IPS DF 4.7 (cell line): ENCODE measurements at regions not wholly inside any gene's neighbourhood (a gene's known extent, or its start where the extent isn't known, plus 50 kb on each side); places are given as distances from the start of the nearest gene placed in this dataset.

Experiments
- DNase-seq: peaks from one replicate; pipeline ENCODE4 v3.0.0-alpha.2; 2013; ENCODE audit warnings: low spot score; ENCODE audit errors: extremely low read depth

DNA sequence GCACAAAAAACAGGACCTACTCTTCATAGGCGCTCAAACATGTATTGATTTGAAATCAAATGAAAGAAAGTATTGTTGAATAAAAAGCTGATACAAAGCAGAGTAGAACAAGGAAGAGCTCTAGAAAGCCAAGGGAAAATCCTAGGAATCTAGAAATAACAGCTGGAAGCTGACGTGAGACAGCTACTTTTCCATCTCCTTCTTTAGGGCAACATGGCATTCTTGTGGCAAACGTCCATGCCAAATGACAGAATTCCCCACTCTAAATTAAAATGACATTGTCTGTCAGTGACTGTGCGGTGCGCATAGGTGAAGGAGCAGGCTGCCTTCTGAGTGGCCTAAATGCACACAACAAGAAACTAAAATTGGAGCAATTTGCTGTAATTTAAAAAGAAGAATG lies 557.4 kb downstream of the SOX11 start:
- DNase-seq = no peak

- no peak for DNase-seq
Observed at GRCh38 chr2:6254441-6254840, 562.3 kb downstream of the SOX11 start.

- no peak for DNase-seq
Observed at GRCh38 chr2:6264198-6264597, 572.0 kb downstream of the SOX11 start.

DNA sequence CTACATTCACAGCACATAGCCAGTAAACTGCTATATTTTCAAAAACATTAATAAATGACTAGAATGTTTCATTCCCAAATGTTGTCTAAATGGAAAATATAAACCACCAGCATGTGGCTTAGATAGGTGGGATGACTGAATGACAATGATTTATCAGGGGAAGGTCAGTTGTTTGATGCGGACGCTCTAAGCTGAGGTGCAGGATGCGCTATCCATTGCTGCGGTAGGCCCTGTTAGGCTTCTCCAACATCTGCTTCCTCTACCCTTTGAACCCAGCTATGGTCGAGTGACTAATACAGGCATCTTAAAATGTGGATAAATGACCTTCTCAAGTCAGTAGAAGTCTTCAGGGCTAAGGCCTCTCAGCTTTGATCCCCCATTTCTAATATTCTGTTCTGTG lies 584.2 kb downstream of the CMPK2 start:
- DNase-seq = no peak

GRCh38 chr2:6283259-6283658 lies 582.4 kb downstream of the CMPK2 start:
- no peak for DNase-seq

GRCh38 chr2:6287406-6287805 lies 578.3 kb downstream of the CMPK2 start:
- DNase-seq = no peak

DNA sequence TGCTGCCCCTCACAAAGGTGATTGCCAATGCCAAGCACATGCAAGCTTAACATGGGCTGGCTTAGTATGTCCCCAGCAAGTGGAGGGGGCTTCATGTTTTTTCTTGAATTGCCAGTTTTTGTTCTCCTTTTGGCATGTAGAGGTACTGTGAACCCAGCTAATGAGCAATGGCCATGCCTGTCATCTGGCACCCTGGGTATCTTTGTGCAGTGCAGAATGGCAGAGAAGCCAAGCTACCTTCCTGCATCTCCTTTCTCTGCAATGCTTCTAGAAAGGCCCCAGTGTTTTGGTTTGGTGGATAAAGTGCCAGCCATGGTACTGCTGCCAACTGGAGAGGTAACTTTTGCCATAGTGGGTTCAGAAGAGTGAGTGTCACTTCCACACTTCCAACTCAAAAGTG lies 576.9 kb downstream of the CMPK2 start:
- DNase-seq = no peak

DNA sequence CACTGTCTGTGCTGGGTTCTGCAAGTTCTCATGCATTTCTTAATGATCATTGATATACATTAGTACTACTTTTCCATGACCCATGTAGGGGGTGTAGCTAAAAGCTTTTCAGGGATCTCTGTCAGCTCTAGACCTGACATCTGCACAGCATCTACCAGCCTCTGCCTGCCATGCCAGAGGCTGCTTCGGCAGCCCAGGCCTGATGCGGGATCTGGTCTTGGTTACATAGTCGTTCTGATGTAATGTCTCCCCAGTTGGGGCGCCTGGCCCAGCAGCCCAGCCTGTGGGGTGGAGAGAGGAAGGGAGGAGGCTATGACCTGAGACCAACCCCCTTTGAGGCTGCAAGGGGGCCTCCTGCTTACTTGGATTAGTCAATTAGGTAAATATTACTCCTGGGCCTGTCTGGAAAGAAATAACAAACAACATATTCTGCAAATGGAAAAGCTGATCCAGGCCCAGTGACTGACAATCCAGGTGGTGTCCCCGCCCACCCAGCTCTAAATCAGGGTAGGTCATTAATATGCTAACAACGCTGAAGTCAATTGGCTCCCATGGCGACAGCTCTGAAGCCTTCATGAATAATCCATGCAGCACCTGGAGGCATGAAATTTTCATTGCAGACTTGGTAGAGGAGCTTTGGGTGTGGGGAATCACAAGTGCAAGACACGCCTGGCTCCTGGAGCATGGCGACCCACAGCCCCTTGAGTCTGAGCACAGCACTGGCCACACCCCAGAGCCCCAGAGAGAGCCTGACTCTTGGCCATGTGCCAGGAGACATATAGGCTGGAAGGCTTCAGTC lies 575.3 kb downstream of the CMPK2 start:
- DNase-seq = no peak

GRCh38 chr2:6294791-6295190 lies 570.9 kb downstream of the CMPK2 start:
- no peak for DNase-seq

GRCh38 chr2:6297238-6297637 lies 568.5 kb downstream of the CMPK2 start:
- no peak for DNase-seq

DNA sequence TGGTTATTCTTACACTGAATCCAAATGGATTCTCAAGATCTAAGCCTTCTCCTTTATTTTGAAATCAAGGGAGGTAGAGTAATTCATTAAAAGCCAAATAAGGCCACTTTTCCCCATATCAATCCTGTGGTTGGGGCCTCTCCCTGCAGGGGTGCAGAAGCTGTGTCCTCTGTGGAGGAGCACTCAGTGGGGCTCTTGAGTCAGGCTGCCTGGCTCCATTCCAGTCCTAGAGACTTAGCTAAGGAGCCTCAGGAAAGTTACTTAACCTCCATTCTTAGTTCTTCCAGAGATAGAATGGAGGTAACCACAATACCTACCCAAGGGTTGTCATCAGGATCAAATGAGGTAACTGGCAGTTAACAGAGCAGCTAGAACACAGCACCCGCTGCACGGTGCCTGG lies 564.3 kb downstream of the CMPK2 start:
- DNase-seq = no peak

DNA sequence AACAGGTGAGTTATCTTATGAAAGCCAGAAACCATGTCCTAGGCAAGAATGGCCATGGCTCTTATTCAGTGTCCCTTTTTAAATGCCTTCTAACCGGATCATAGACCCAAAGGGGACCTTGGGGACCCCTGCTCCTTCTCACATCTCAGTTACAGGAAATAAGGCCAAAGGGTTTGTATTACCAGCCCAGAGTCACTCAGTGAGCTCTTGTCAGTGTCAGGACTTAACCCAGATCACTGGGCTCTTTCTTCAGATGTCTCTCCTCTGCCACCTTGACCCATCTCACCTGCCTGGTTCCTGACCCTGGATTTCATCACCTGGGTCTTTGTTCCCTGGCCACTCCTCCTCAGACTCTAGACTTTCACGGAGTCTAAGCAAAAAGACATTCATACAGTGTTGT lies 556.7 kb downstream of the CMPK2 start:
- DNase-seq = no peak

DNA sequence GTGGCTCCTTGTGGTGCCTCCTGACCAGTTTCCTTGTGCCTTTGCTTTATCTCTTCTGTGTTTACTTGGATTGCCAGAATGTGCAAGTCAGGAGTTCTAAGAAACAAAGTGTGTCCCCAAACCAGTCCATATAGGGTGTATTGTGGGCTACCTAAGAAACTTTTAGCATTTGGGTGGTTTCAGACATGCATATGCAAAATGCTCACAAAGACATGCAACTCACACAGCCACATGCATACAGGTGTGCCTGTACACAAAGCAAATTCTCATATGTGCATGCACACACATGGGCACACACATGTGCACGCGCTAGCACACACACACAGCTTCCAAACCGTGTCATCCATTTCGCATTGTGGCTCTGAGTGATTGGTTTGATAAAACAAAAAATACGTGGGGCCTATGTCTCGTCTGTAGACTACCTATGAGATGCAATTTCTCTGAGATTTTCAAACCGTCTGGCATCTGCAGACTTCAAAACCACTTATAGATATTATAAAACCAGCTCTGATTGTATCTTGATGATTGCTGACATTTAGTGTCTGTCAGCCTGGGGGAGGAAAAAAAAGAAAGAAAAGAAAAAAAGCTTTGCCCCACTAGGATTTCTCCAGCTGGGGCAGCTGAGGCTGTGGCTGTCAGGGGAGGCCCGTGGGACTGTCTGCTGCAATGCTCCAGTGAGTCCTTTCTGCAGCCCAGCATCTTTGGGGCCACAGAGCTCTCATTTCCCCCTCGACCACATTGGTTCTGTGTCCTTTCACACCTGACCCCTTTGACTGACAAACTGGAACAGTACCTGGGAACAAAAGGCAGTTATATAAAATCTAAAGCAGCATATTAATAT lies 556.1 kb downstream of the CMPK2 start:
- no peak for DNase-seq

DNA sequence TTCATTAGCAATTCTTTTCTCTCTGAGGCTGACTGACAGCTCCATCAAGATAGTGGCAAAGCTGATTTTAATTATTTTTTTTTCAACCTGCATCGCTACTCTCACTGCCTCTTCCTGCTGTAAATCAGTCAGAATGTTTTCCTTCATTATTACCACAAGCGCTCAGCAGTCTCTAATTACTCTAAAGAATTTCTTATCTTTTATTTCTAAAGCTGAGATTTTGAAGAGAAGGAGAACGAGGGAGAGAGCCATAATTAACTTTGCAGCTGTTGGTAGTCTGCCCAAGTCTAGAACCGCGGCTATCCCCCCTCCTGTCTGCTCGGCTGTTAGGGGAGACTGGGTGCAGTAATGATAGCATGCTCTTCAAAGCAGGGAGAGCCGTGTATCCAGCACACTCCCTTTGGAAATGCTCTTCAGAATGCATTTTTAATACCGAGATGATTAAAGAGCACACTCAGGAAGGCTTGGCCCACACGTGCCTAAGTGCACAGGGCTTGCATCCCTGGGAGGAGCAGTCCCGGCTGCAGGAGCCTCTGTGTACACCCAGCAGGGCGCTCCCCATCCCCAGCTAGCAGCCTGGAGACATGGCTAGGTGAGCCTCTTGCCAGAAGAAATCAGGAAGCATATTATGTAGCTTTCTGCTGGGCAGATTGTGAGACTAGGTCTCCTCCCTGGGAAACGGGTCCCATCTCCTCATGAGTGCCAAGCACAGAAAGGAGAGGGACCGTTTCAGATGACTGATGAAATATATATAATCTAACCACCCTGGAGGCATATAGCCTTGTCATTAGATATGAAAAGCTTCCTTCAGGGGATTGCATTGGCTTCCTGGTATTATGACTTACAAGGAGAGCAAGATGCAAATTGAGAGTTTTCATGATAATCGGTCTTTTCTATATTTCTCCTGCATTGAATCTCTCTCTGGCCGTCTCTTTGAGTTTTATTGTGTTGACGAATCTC lies 555.2 kb downstream of the CMPK2 start:
- no peak for DNase-seq

DNA sequence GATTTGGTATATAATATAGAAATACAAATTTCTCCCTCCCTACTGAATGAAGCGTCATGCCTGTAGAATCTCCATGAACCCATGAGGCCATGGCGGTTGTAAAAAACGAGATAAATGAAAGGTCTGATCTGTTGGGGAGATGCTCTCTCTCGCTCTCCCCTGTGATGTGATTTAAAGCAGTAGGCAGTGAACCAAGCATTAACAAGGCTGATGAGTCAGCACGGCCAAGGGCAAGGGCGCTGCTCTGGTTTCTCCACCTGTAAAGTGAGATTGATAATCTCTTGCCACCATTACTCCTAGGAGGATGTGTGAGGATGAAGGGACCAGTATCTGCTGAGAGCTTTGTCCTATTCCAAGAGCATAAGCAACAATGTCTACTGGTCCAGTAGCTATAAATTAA lies 553.3 kb downstream of the CMPK2 start:
- DNase-seq = no peak

DNA sequence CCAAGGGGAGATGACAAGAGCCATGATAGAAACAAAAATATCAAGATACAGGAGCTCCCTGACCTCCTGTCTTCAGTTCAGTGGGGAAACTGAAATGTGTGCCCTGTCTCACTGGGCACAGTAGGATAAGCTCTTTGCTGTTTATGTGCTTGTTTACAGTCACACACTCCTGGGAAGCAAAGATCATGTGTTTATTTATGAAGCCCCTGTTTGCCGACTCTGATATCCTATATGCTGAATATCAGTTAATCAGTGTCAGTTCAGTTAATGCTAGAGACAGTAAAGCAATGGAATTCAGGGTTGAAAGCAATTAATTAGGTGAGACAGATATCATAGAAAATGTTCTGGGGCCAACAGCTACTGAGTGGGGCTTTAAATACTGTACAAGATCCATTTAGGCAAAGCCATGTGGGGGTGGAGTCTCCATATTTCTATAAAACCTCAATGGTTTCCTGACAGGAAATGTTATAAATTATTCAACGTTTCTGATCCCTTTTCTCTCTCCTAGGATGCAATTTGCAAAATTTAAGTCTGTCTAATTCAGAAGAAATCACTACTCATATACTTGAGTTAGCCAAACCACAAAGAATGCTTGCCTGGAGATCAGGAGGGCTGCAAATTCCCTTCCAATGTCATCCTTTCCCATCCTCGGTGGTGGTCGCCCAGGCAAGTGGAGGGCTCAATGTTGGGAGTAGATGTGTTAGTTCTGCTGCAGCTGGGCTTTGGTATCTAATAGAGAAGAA lies 551.3 kb downstream of the CMPK2 start:
- DNase-seq = no peak

DNA sequence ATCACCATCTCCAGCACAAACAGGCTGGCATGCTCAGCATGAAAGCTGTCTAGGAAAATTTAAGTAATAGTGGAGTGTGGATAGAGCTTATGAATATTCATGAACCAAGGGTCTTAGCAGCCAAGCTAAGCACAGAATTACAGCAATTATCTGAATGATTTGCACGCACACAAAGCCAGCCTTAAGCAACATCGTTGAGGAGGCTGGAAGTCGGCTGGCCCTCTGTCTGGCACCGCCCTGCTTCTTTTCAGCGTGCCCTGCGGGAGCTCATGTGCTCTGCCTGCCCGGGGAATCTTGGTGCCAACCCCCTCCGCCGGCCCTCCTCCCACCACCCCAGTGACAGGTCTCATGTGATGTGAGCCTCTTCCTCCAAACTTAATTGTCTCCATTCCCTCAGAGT lies 540.1 kb downstream of the CMPK2 start:
- DNase-seq = no peak

GRCh38 chr2:6326958-6327357 lies 538.7 kb downstream of the CMPK2 start:
- DNase-seq = no peak

DNA sequence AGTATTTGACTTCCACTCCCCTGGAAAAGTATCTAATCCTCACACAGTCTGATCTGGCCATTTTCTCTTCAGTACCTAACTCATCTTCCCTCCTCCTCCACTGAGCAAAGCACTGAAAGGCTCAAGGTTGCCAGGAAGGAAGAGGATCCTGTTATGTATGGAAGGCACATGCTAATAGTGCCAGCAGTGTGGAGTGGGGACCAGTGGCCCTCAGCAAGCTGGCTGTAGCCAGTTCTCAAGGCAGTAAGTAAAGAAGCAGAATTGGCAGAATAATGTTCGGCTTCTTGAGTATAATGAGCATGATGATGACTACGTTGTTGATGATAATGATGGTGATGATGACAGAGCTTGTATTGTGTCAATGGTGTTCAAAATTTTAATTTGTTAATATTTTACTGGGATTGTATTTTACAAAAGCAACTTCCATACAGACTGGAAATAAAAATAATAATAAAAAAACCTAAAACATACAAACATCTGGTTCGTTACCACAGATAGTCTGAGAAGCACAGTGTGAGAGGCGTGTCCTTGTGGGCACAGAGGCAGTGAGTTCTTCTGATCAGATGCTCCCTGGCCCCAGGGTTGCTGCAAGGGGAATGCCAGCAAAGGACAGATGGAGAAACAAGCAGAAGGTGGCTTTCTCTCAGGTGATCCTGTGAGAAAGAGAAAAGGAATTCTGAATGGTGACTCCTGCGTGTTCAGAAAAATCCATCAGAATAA lies 528.8 kb downstream of the CMPK2 start:
- no peak for DNase-seq

DNA sequence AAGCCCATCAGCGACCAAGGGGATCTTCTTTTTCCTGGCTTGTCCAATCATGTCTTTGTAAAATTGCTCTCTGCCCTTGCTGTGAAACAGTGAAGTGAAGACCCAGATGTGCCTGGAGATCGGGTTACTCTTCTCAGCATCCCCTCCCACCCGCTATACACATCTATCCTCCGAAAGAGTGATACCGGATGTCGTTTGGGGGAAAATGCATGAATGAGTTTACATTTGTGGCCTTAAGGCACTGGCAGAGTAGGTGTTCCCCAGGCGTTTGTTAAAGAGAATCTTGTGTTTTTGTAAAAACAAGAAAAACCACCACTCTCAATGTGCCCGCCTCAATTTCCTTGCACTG lies 528.3 kb downstream of the CMPK2 start:
- DNase-seq = no peak
